HG02885 (cell line): ENCODE measurements at regions not wholly inside any gene's neighbourhood (a gene's known extent, or its start where the extent isn't known, plus 50 kb on each side); places are given as distances from the start of the nearest gene placed in this dataset.
A peak's percentile ranks its signal among the peaks of the same experiment; 100 is the strongest.

Source experiments
- ATAC-seq: cut with Tn5 transposase; IDR thresholded peaks from one replicate; pipeline ENCODE4 v1.9.1; 2021; ENCODE audit warnings: mild to moderate bottlenecking; ENCODE audit not compliant: unreplicated experiment, poor library complexity

DNA sequence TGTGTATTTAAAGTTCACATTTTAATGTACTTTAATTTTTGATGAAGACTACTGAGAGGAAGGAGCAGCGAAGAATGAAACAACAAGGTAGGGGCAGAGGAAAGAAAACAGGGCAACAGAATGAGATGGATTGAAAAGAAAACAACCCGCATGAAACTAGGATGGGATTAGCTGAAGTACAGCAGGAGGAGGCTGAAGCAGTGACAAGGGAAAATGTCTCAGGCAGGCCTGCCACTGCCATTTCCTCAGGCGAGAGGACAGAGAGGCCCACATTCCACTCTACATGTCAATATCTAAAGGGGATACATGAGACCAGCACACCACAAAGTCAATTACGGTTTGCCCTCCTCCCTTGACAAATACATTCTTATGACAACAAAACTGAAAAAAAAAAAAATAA is 1703.2 kb downstream of the EFNB2 start:
- ATAC-seq = no peak

DNA sequence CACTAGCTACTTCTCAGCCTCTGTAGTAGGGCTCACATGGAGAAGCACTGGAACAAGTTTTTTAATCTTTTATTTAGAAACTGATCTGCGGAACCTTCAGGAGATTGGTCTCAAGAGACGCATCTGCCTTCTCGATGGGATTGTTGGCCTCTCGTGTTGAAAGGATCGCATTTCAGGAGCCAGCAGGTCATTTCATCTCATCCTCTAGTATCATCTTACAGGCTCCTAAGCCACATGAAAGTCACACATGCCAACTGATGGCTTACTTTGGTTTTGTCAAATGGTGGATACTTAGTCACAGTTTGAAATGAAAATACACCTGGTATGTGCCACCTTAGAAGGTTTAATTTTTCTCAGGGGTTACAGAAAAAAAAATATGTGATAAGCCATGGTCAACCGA is 1703.6 kb downstream of the EFNB2 start:
- ATAC-seq = no peak

DNA sequence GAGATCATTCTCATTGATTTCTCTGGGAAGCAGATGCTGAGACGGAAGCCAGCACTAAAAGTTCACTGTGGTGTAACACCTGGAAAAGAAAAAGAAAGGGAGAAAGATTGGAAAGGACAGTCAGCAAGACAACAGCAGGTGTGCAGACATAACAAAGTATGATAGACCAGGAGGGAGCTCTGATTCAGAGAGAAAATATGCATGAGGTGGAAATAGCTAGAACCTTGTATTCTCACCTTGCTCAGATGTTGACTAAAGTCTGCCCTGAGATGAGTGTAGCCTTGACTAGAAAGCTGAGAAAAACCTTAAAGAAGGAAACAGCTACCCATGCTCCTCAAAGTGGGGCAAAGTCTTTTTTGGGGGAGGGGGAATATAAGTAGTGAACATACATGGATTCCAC is 1711.8 kb downstream of the EFNB2 start:
- no peak for ATAC-seq

DNA sequence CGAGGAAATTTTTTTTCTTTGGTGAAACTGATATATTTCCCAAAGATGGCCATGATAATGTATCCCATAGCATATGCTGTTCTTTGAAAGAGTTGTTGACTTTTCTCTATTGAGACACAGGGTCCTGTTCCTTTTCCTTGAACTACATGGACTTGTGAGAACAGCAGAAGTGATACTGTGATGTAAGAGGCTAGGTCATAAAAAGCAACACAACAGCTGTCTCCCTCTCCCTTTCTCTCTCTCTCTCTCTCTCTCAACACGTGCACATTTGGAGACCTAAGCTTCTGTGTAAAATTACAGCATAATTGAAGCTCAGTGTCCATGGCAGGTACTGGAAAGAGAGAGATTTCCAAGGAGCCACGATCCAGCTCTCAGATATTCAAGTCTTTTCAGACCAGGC is 1712.4 kb downstream of the EFNB2 start:
- no peak for ATAC-seq

DNA sequence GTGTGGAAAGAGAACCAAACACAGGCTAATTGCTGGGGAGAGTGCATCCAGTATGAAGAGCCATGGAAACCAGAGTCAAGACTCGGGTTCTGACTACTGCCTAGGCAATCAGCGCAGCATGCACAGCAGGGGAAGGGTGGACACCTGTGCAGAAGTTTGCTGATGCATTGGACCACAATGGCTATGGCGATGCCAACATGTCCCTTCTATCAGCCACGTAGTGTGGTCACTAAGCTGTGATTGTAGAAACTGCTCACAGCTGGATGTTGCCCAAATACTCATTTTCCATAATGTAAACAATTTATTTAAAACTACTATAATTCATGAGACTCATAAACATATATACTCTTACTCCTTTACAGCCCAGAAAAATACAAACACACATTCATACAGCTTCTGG is 1718.2 kb downstream of the EFNB2 start:
- ATAC-seq = no peak

DNA sequence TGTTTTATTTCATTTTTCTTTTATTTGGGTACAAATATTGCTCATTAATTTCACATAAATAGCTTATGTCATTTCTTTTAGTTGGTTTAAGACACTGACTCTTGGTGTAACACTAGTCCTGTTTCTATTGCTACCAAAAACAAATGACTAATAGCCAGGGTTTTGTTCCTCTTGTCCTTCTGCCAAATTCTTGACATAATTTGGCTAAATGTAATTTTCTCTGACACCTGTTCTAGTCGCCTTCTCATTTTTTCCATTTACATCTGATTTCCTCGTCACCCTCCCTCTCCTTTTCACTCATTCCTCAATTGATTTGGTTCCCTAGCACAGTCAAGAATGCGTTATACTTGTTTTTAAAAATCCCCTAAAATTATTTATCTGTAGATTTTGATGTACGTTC is 1718.7 kb downstream of the EFNB2 start:
- no peak for ATAC-seq

DNA sequence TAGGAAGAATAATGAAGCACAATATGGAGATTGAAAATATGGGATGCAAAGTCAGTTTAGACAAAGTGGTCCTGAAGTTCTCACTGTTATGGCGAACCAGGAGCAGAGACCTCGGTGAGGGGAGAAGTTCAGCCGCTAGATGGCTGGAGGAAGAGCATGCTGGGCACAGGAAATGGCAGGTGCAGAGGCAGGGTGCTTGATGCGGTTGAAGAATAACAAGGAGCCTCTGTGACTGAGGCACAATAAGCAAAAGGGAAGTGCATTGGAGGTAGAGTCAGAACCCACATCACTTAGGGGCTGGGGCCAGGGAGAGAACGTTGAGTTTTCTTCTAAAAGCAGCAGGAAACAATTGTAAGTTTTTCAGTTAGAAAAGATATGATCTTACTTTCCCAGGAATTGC is 1725.2 kb downstream of the EFNB2 start:
- no peak for ATAC-seq

DNA sequence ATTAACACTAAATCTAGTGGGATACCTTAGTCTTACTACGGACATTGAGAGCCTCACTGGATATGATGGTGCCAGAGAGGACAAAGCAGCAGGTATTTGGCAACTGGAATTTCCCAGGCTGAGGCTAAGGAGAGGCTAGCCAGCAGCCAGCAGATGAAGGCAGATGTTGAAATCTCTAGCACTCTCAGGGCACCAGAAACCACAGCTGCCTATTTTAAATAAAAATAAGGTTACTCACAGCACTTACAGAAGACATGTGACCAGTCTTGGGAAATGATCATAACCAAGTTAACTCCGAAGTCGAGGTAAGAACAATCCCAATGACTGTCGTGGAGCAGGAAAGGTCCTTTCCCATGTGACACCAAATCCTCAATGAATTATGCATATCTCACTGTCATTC is 1726.0 kb downstream of the EFNB2 start:
- ATAC-seq = no peak

DNA sequence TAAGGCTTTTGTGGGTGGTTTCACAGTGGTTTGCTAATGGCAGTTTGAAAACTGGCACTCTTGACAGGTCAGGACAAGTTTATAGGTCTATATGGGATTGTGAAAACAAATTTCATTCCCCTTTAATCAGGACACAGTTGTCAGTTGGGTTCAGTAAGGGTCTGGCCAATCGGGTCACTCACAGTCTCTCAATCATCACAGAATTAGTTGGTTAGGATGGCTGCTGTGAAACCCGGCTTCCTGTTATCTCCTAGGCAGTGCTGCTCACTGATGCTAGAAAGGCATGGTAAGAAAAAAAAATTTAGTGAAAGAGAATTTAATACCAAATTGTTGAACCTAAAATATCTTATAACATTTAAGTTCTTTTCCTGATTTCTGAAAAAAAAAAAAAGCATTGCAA is 1730.1 kb downstream of the EFNB2 start:
- no peak for ATAC-seq

DNA sequence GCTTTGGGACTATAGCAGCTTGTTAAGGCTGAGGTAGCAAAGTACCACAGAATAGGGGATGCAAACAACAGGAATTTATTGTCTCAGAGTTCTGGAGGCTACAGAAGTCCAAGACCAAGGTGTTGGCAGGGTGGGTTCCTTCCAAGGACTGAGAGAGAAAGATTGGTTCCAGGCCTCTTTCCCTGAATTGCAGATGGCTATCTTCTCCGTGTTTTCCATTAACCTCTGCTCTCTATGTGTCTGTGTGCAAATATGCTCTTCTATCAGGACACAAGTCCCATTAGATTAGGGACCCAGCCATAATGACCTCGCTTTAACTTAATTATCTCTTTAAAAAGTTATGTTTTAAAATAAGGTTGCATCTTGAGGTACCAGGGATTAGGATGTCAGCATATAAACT is 1732.9 kb upstream of the SLC10A2 start:
- ATAC-seq = no peak

DNA sequence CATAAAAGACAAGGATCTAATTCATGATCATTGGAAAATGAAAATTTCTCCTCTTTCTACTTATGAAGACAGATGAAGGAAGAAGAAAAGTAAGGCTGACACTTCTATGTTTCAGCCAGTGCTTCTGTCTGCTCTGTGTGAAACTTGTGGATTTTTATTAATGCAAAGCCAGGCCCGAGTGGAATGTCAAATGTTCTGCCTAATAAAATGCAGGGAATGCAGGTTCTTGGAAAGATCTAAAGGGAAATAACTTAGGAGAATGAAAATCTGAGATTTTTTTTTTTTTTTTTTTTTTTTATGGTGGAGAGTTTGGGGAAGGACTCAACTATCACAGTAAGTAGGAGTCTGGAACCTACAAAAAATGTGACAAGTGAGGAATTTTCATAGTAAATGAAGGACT is 1732.3 kb upstream of the SLC10A2 start:
- no peak for ATAC-seq

DNA sequence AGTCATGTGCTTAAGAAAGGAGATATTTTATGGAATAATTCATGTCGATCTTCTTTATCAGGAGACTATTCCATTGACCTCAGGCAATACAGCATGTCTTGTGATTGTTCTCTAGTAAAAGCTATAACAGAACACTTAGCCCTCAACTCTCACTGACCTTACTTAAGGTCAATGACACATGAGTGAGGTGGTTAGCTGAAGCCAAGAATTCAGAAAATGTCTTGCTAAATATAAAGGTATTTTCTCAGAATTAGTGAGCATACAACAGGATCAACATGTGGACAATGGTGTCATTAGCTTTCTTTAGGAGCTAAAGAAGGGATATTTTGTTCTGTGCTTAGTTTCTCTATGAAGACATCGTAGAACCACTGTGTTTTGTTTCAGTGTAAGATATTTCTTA is 1730.4 kb upstream of the SLC10A2 start:
- no peak for ATAC-seq

DNA sequence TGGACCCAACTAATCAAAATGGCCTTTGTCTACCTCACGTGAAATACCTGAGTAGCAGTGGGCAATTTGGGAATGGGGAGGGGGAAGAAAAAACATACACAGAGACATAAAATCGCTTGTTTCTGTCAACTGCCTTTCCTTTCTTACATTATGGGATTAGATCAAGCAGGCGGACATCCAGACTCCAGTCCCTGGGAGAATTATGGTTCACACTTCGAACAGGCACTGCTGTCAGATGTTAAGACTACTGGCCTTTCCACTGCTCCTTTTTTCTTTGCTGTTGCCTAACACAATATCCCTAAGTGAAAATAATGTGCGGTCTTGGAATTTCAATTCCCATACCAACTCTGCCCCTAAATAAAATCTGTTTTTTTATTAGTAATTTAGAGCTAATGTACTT is 1719.7 kb upstream of the SLC10A2 start:
- ATAC-seq = no peak

DNA sequence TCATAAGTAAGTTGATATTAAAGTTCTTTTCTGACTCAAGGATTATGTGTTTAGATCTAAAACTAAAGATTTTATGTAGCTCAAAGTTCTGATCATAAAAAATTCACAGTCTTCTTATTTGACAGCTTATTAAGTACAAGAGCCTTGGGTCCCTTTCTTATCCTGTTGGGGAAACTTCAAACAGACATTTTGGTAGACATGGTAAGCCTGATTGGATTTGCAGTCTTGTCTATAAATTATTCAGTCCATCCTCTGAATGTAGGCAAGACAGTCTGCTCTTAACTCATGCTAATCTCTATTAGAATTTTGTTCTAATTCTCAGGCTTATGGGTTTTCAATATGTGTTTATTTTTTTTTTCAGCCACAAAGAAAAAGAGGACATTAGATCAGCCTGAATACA is 1718.7 kb upstream of the SLC10A2 start:
- ATAC-seq = no peak

DNA sequence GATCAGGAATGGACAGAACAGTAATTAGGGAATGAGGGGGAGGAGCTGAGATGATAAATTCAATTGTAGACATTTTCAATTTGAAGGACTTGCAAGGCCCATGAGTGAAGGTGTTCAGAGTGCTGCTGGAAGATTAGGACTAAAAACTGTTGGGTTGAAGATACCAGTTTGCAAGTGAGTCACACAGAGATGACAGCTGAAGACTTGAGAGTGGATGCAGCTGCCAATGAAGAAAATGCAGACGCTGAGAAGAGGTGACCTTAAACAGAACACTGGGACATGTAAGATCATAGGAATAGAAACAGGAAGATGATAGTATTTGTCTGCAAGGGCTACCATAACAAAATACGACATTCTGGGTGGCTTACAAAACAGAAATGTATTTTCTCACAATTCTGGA is 1716.5 kb upstream of the SLC10A2 start:
- no peak for ATAC-seq

DNA sequence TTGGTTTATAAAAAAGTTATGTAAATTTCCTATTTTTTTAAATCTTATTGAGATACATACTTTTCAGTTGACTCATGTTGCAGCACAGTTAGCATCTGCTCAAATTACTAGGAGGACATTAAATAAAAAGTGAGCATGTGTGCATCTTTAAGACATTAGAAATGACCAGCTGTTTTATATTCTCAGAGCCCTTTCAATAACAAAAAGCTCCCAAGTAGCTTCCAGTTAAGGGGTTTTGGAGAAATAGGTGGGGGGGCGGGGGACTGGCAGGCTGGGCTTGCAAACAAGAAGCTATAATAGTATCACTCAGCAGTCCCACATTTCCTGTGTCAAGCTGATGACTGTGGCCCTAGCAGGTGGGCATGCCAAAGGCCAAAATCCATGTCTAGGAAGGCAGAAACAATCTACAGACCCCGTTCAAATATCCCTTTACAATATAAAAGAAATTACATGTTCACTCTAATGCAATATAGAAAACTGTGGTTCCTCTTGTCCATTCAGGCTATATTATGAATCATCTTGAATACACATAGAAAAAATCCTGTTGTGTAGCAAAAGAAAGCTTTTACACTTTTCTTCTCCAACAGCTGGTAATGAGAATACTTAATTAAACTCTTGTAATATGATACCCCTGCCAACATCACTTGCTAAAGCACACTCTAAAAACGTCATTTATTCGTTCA is 1713.2 kb upstream of the SLC10A2 start:
- ATAC-seq = no peak

DNA sequence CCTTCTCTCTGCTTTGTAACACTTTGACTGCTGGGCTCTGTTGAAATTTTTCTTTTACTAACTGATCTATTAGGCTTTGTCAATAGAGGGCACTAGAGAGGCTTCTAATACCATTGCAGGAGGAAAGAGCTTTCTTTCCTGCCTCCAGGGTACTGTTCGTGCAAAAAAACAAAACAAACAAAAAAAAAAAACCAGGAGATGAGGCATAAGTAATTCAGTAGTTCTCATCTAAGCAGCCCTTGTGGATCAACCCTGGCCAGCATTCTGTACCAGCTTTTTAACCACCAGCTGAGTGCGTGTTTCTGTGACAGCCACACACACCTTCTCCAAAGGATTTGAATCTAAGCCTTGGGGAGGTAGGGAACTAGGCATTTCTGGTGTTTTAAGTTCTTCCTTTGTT is 1707.6 kb upstream of the SLC10A2 start:
- peak; percentile 88 for ATAC-seq

DNA sequence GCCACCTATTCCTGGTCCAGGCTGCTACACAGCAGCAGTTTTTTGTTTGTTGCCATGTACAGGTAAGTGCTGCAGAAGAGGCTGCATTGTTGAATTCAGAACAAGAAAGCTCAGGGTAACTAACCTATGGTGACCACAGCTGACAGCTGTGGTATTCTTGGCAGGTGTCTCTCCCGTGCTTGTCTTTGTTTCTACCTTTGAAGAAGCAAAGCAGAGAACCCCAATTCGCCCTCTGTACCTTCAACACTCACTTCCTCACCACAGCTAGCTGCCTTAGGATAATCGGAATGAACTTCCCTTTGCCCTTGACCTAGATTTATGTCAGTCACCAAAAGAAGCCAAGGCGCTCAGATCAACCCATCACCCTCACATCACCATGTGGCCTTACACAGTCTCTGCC is 1703.3 kb upstream of the SLC10A2 start:
- no peak for ATAC-seq

DNA sequence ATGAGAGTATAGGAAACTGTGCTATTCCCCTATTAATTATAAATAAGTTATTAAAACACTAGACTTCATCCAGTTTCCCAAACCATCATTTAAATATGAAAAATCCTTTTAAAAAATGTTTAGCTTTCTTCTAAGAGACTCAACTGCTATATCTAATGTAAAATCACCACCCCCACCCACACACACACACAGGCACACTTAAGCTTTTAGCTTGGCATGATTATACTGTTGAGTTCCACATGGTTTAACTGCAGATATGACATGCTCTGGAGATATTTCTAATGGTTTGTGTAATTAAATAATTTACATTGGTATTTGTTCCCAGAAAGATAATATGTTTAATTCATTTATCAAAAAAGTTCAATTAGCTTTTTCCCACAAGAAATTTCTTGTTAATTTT is 1700.1 kb upstream of the SLC10A2 start:
- ATAC-seq = no peak

DNA sequence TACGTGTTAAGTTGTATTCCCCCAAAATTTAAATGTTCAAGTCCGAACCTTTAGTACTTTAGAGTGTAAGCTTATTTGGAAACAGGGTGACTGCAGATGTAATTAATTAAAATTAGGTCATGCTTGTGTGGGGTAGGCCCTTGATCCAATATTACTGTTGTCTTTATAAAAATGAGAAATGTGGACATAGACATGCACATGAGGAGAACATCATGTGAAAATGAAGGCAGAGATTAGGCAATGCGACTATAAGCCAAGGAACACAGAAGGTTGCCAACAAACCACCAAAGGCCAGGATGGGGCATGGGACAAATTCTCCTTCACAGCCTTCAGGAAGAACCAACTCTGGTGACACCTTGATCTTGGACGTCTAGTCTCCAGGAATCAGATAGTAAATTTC is 1698.4 kb upstream of the SLC10A2 start:
- ATAC-seq = no peak

DNA sequence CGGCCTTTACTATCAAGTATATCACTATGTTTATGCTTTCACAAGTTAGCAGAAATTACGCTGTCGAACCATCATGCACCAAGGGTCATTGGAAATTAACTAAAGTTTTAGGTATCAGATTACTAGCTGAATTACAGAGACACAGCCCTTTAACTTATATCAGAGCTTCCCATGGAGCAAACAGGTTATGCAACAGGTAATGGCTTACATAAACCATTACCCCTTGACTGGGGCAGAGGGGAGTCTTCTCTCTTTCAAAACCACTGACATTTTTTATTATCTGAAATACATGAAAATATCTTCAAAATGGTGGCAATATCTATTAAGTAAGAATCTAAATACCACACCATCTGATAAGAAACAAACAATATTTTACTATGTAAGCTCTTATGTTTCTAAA is 1692.9 kb upstream of the SLC10A2 start:
- ATAC-seq = no peak

DNA sequence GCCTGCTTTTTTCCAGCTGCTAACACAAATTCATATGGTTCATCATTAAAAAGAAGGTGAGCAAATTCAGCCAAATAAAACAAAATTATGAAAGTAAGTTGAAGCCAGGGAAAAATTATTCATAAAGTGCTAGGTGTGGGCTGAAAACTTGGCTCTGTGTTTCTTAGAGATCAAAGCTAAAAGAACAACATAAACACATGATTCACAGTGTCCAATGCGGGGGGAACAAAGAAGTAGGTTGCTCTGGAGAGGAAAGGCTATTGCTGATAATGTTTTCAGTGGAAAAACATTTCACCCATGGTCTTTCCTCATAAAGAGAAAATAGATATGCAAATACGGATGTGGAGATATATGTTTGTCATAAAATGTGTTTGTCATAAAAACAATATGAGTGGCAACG is 1691.5 kb upstream of the SLC10A2 start:
- no peak for ATAC-seq

DNA sequence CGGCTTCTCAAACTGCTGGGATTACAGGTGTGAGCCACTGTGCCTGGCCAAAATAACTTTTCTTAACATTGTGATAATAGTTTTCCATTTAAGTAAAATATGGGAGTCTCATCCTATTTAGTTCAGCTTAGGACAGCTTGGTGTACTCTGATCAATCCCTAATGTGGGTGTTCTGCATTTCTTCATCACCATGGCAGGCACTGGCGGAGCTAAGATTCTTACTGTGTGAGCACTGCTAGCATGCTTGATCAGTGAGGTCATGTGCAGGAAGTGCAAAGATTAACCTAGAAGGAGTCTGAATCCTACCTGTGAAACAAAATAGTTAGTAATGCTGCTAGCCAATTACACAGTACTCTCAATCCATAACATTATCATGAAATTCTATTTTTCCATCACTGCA is 1684.2 kb upstream of the SLC10A2 start:
- ATAC-seq = no peak
